BLaER1 (cell line): ENCODE measurements at regions not wholly inside any gene's neighbourhood (a gene's known extent, or its start where the extent isn't known, plus 50 kb on each side); places are given as distances from the start of the nearest gene placed in this dataset.

Experiments
- H3K27ac ChIP-seq: shearing (Covaris generic); formaldehyde crosslinking; 2 replicates; pipeline ENCODE4 v1.8.1; 2022
- H3K27me3 ChIP-seq: shearing (Covaris generic); formaldehyde crosslinking; 2 replicates; pipeline ENCODE4 v1.8.1; 2022
- H3K36me3 ChIP-seq: shearing (Covaris generic); formaldehyde crosslinking; 2 replicates; pipeline ENCODE4 v1.8.1; 2022
- H3K4me1 ChIP-seq: shearing (Covaris generic); formaldehyde crosslinking; 2 replicates; pipeline ENCODE4 v1.8.1; 2022
- H3K4me2 ChIP-seq: shearing (Covaris generic); formaldehyde crosslinking; 2 replicates; pipeline ENCODE4 v1.8.1; 2022
- H3K4me3 ChIP-seq: shearing (Covaris generic); formaldehyde crosslinking; 2 replicates; pipeline ENCODE4 v1.8.1; 2022
- H3K9ac ChIP-seq: shearing (Covaris generic); formaldehyde crosslinking; 2 replicates; pipeline ENCODE4 v1.8.1; 2022
- H3K9me3 ChIP-seq: shearing (Covaris generic); formaldehyde crosslinking; 2 replicates; pipeline ENCODE4 v1.8.1; 2022
- H4K20me1 ChIP-seq: shearing (Covaris generic); formaldehyde crosslinking; 2 replicates; pipeline ENCODE4 v1.8.1; 2022
- Cebpa-rat ChIP-seq: shearing (Covaris generic); IDR thresholded peaks from 2 replicates; pipeline ENCODE4 v1.8.1; 2022

- no peak overlapping the region for H3K27ac ChIP-seq
- TF ChIP-seq Cebpa-rat: no peak
- no peaks in the 10 kb centered on the region for H3K9me3 ChIP-seq
- no peaks in the 10 kb centered on the region for H3K4me1 ChIP-seq
- H3K4me3 ChIP-seq: no peak overlapping the region
- H4K20me1 ChIP-seq: no peaks in the 10 kb centered on the region
- no peaks in the 10 kb centered on the region for H3K27me3 ChIP-seq
- H3K36me3 ChIP-seq: no peaks in the 10 kb centered on the region
- no peak overlapping the region for H3K4me2 ChIP-seq
- no peak overlapping the region for H3K9ac ChIP-seq
These were observed 188.4 kb upstream of the SYNPR start for GRCh38 chr3:63089751-63090132.

- no peak overlapping the region for H3K9ac ChIP-seq
- H3K4me2 ChIP-seq: no peak overlapping the region
- no peaks in the 10 kb centered on the region for H4K20me1 ChIP-seq
- no peak overlapping the region for H3K27ac ChIP-seq
- no peak overlapping the region for H3K4me3 ChIP-seq
- H3K4me1 ChIP-seq: no peaks in the 10 kb centered on the region
- TF ChIP-seq Cebpa-rat: no peak
- H3K27me3 ChIP-seq: no peaks in the 10 kb centered on the region
- no peaks in the 10 kb centered on the region for H3K9me3 ChIP-seq
- no peaks in the 10 kb centered on the region for H3K36me3 ChIP-seq
These were observed 187.5 kb upstream of the SYNPR start for GRCh38 chr3:63090656-63091055.

- Histone ChIP-seq H3K9ac (no peak overlapping the region), H3K4me3 (no peak overlapping the region), H3K4me2 (no peak overlapping the region), H3K27ac (no peak overlapping the region), H3K36me3 (no peaks in the 10 kb centered on the region), H4K20me1 (no peaks in the 10 kb centered on the region), H3K27me3 (no peaks in the 10 kb centered on the region), H3K4me1 (no peaks in the 10 kb centered on the region), H3K9me3 (no peaks in the 10 kb centered on the region)
- TF ChIP-seq Cebpa-rat: no peak
These were observed 185.6 kb upstream of the SYNPR start for GRCh38 chr3:63092515-63092914.

DNA sequence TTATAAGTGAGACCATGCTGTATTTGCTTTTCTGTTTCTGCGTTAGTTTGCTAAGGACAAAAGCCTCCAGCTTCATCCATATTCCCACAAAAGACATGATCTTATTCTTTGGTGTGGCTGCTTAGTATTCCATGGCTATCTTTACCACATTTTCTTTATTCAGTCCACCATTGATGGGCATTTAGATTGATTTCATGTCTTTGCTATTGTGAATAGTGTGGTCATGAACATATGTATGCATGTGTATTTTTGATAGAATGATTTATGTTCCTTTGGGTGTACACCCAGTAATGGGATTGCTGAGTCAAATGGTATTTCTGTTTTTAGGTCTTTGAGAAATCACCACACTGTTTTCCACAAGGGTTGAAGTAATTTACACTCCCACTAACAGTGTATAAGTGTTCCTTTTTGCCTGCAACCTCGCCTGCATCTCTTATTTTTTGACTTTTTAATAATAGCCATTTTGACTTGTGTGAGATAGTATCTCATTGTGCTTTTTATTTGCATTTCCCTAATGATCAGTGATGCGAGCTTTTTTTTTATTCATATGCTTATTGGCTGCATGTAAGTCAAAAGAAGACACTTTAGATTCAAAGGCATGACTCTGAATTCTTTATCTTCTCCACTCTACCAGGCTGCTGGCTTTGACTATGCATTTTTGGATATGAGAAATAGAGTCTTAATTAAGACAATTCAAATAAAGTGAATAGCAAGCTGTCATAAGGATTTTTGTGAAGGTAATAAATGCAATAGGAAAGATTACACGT, 183.3 kb upstream of the SYNPR start:
- Histone ChIP-seq H3K4me3 (no peak overlapping the region), H4K20me1 (no peaks in the 10 kb centered on the region), H3K9me3 (no peaks in the 10 kb centered on the region), H3K4me1 (no peaks in the 10 kb centered on the region), H3K36me3 (no peaks in the 10 kb centered on the region), H3K27ac (no peak overlapping the region), H3K4me2 (no peak overlapping the region), H3K9ac (no peak overlapping the region), H3K27me3 (no peaks in the 10 kb centered on the region)
- TF ChIP-seq Cebpa-rat: no peak

DNA sequence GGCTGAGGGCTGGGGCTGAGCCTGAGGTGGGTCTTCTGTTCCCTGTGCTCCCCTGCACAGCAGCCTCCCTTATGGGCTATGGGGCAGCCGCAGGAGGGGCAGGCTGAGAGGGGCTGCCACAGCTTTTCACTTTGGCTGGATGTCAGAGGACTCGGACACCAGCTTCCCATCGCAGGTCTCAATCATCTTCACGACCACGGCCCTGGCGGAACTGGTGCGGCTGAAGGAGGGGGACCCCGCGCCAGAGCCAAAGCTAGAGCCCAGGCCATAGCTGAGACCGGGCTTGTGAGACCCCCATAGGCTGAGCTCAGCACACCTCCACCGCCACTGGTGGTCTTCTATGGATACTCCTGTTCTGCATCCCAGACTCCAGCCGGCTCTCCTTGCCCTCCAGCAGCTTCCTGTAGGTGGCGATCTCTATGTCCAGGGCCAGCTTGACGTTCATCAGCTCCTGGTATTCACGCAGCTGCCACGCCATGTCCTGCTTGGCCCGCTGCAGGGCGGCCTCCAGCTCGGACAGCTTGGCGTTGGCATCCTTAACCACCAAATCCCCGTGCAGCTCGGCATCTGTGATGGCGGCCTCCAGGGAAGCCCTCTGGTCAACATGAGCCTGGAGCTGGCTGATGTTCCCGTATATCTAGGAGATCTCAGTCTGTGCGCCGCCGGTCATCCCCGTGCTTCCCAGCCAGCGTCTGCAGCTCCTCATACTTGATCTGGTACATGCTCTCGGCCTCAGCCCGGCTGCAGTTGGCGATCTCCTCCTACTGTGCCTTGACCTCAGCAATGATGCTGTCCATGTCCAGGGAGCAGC, 181.7 kb upstream of the SYNPR start:
- no peak overlapping the region for H3K4me2 ChIP-seq
- no peaks in the 10 kb centered on the region for H4K20me1 ChIP-seq
- no peaks in the 10 kb centered on the region for H3K36me3 ChIP-seq
- H3K4me3 ChIP-seq: no peak overlapping the region
- no peak for TF ChIP-seq Cebpa-rat
- H3K4me1 ChIP-seq: no peaks in the 10 kb centered on the region
- no peak overlapping the region for H3K27ac ChIP-seq
- H3K27me3 ChIP-seq: no peaks in the 10 kb centered on the region
- H3K9ac ChIP-seq: no peak overlapping the region
- H3K9me3 ChIP-seq: no peaks in the 10 kb centered on the region

DNA sequence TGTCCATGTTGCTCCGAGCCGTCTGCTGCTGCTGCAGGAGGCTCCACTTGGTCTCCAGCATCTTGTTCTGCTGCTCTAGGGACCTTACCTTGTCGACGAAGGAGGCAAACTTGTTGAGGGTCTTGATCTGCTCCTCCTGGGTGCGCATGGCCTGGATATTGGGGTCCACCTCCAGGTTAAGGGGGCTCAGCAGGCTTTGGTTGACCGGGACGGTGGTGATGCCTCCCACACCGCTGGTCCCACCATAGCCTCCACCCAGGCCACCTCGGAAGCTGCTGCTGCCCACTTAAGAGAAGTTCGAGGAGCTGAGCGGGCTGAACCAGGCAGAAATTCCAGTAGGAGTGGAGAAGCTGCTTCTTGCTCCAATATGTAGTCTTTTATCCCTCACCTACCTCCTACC, 180.7 kb upstream of the SYNPR start:
- no peak for TF ChIP-seq Cebpa-rat
- Histone ChIP-seq H3K27ac (no peak overlapping the region), H3K27me3 (no peaks in the 10 kb centered on the region), H3K4me1 (no peaks in the 10 kb centered on the region), H4K20me1 (no peaks in the 10 kb centered on the region), H3K4me3 (no peak overlapping the region), H3K9me3 (no peaks in the 10 kb centered on the region), H3K9ac (no peak overlapping the region), H3K4me2 (no peak overlapping the region), H3K36me3 (no peaks in the 10 kb centered on the region)

GRCh38 chr3:63116922-63117321, 161.2 kb upstream of the SYNPR start:
- no peak for TF ChIP-seq Cebpa-rat
- H3K4me3 ChIP-seq: no peak overlapping the region
- no peaks in the 10 kb centered on the region for H4K20me1 ChIP-seq
- H3K36me3 ChIP-seq: no peaks in the 10 kb centered on the region
- no peaks in the 10 kb centered on the region for H3K4me1 ChIP-seq
- H3K27ac ChIP-seq: no peak overlapping the region
- no peak overlapping the region for H3K4me2 ChIP-seq
- H3K27me3 ChIP-seq: no peaks in the 10 kb centered on the region
- no peak overlapping the region for H3K9ac ChIP-seq
- H3K9me3 ChIP-seq: no peaks in the 10 kb centered on the region

GRCh38 chr3:63124090-63124489, 154.0 kb upstream of the SYNPR start:
- Histone ChIP-seq H3K27me3 (no peaks in the 10 kb centered on the region), H3K4me3 (no peak overlapping the region), H3K4me2 (no peak overlapping the region), H3K9ac (no peak overlapping the region), H3K27ac (no peak overlapping the region), H4K20me1 (no peaks in the 10 kb centered on the region), H3K4me1 (no peaks in the 10 kb centered on the region), H3K9me3 (no peaks in the 10 kb centered on the region), H3K36me3 (no peaks in the 10 kb centered on the region)
- no peak for TF ChIP-seq Cebpa-rat

- Histone ChIP-seq H4K20me1 (no peaks in the 10 kb centered on the region), H3K4me3 (no peak overlapping the region), H3K36me3 (no peaks in the 10 kb centered on the region), H3K4me2 (no peak overlapping the region), H3K9ac (no peak overlapping the region), H3K9me3 (no peaks in the 10 kb centered on the region), H3K27me3 (no peaks in the 10 kb centered on the region), H3K27ac (no peak overlapping the region), H3K4me1 (no peaks in the 10 kb centered on the region)
- no peak for TF ChIP-seq Cebpa-rat
These were observed 151.6 kb upstream of the SYNPR start for GRCh38 chr3:63126530-63126929.

DNA sequence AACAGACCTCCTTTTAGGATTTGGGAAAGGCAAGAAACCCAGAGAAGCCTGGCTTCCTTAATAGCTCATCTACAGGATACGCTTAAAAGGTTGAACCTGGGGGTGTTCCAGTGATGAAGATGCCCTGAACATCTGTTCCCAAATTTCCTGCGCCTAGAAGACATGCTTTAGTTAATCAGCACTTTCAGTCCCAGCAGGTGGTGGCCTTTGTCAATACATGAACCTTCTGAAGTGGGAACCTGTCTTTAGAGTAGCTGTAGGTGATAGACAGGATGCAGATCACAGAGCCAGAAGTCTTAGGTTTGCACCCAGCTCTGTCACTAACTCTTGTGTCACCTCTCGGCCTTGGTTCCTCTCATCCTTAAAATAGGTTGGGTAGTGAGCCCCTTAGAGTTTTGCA, 149.7 kb upstream of the SYNPR start:
- TF ChIP-seq Cebpa-rat: no peak
- Histone ChIP-seq H3K27ac (no peak overlapping the region), H3K4me3 (no peak overlapping the region), H3K9ac (no peak overlapping the region), H4K20me1 (no peaks in the 10 kb centered on the region), H3K4me2 (no peak overlapping the region), H3K9me3 (no peaks in the 10 kb centered on the region), H3K4me1 (no peaks in the 10 kb centered on the region), H3K27me3 (no peaks in the 10 kb centered on the region), H3K36me3 (no peaks in the 10 kb centered on the region)
